GM12878 (cell line): ENCODE measurements at regions not wholly inside any gene's neighbourhood (a gene's known extent, or its start where the extent isn't known, plus 50 kb on each side); places are given as distances from the start of the nearest gene placed in this dataset.

ENCODE experiments used
- ATAC-seq: fragments of 200-7000 bp; cut with Tn5 transposase; 3 replicates; pipeline ENCODE4 v1.9.1; 2020; ENCODE audit warnings: mild to moderate bottlenecking, moderate library complexity
- BruUV-seq: library from RNA; stranded (reverse); fragments of 400-500 nt; replicated peaks from 2 replicates; lab custom pipeline; 2021; lab: Mats Ljungman, UMichigan
- CTCF ChIA-PET: fragments of 300-600 bp; sonication (Branson Sonifier 250); formaldehyde crosslinking; extraction: SDS; loops from one replicate; lab custom pipeline; 2021; ENCODE audit warnings: inconsistent platforms; lab: Yijun Ruan, JAX
- POLR2A ChIA-PET: fragments of 350-600 bp; formaldehyde crosslinking; extraction: SDS; loops from one replicate; lab custom pipeline; 2021; ENCODE audit warnings: inconsistent platforms; lab: Charles Lee
- RAD21 ChIA-PET: fragments of 300-600 bp; sonication (Branson Sonifier 250); formaldehyde crosslinking; loops from one replicate; lab custom pipeline; 2023; ENCODE audit warnings: antibody characterized with exemption; ENCODE audit not compliant: unreplicated experiment; lab: Charles Lee
- SMC1A ChIA-PET: fragments of 300-600 bp; sonication (Branson Sonifier 250); formaldehyde crosslinking; loops from one replicate; lab custom pipeline; 2023; ENCODE audit not compliant: unreplicated experiment, uncharacterized antibody; lab: Charles Lee
- DNase-seq: peaks from one replicate; pipeline ENCODE4 v3.0.0-alpha.2; 2011; ENCODE audit warnings: low read depth, low spot score
- FAIRE-seq: peaks from 3 replicates; lab custom pipeline; 2011; peaks lifted over from hg19 to GRCh38; lab: Jason Lieb, UNC
- H2AFZ ChIP-seq: 2 replicates; pipeline ENCODE4 v1.6.0; 2011; ENCODE audit warnings: low read depth, low read length, control low read depth; ENCODE audit not compliant: control insufficient read depth
- H3K27ac ChIP-seq: 2 replicates; pipeline ENCODE4 v1.5.1; 2011; ENCODE audit warnings: control low read depth; ENCODE audit not compliant: control insufficient read depth, insufficient read depth
- H3K27me3 ChIP-seq, 2 experiments: replicated peaks in 1 of 2; 2 replicates each; pipeline versions ENCODE4 v1.6.0 to v1.6.1; 2011; ENCODE audit warnings: low read length in 1 of 2; ENCODE audit not compliant: control insufficient read depth in 2 of 2, insufficient read depth in 2 of 2
- H3K36me3 ChIP-seq, 2 experiments: 2 replicates each; pipeline ENCODE4 v1.5.1; 2011; ENCODE audit warnings: low read length in 1 of 2; ENCODE audit not compliant: control insufficient read depth in 2 of 2, insufficient read depth in 2 of 2
- H3K4me1 ChIP-seq: 2 replicates; pipeline ENCODE4 v1.6.1; 2011; ENCODE audit warnings: mild to moderate bottlenecking, low read length, moderate library complexity, mixed read lengths; ENCODE audit not compliant: control insufficient read depth, insufficient read depth
- H3K4me2 ChIP-seq: 2 replicates; pipeline ENCODE4 v1.6.0; 2011; ENCODE audit warnings: control low read depth; ENCODE audit not compliant: control insufficient read depth, insufficient read depth
- H3K4me3 ChIP-seq: fragments of 200-600 bp; sonication (generic); 2 replicates; pipeline ENCODE4 v1.5.1; 2016
- H3K79me2 ChIP-seq: 2 replicates; pipeline ENCODE4 v1.6.0; 2011; ENCODE audit warnings: low read length; ENCODE audit not compliant: control insufficient read depth, insufficient read depth
- H3K9ac ChIP-seq: 2 replicates; pipeline ENCODE4 v1.8.0; 2011; ENCODE audit warnings: low read length, control low read depth, mixed read lengths; ENCODE audit not compliant: control insufficient read depth, insufficient read depth
- H3K9me3 ChIP-seq: replicated peaks from 3 replicates; pipeline ENCODE4 v1.5.1; 2011; ENCODE audit warnings: mild to moderate bottlenecking, low read length; ENCODE audit not compliant: control insufficient read depth, insufficient read depth
- H4K20me1 ChIP-seq: 2 replicates; pipeline ENCODE4 v1.6.0; 2011; ENCODE audit not compliant: control insufficient read depth, insufficient read depth
- ATF7 ChIP-seq: fragments of 450-650 bp; IDR thresholded peaks from 2 replicates; pipeline ENCODE4 v1.6.1; 2016; ENCODE audit warnings: low read depth, mild to moderate bottlenecking
- CBFB ChIP-seq: IDR thresholded peaks from 2 replicates; pipeline ENCODE4 v1.6.1; 2016; ENCODE audit warnings: antibody characterized with exemption, low read depth
- CHD1 ChIP-seq: IDR thresholded peaks from 2 replicates; pipeline ENCODE4 v1.6.1; 2012; ENCODE audit warnings: low read depth, low read length, improper control_type of control experiment
- ETV6 ChIP-seq, 2 experiments: fragments of 450-650 bp in 1 of 2; IDR thresholded peaks in 1 of 2; conservative IDR thresholded peaks in 1 of 2; 2 replicates each; pipeline ENCODE4 v1.6.1; 2014; ENCODE audit warnings: antibody characterized with exemption in 1 of 2, borderline replicate concordance in 1 of 2, low read depth in 1 of 2, mild to moderate bottlenecking in 1 of 2, moderate library complexity in 1 of 2
- GATAD2B ChIP-seq: fragments of 450-650 bp; conservative IDR thresholded peaks from 2 replicates; pipeline ENCODE4 v1.6.1; 2017; ENCODE audit warnings: low read depth, mild to moderate bottlenecking, moderate library complexity
- HCFC1 ChIP-seq: fragments of 150-350 bp; IDR thresholded peaks from 2 replicates; pipeline ENCODE4 v1.6.1; 2014; ENCODE audit warnings: low read length
- SPI1 ChIP-seq: IDR thresholded peaks from 2 replicates; pipeline ENCODE4 v1.6.1; 2011; ENCODE audit warnings: low read depth, mild to moderate bottlenecking, low read length, moderate library complexity, borderline replicate concordance; ENCODE audit not compliant: insufficient read depth
- WRNIP1 ChIP-seq: IDR thresholded peaks from 2 replicates; pipeline ENCODE4 v1.6.1; 2011; ENCODE audit warnings: low read depth, low read length, improper control_type of control experiment, borderline replicate concordance
- ZNF207 ChIP-seq: fragments of 450-650 bp; IDR thresholded peaks from 2 replicates; pipeline ENCODE4 v1.6.1; 2014; ENCODE audit warnings: antibody characterized with exemption, mild to moderate bottlenecking, borderline replicate concordance
- WGBS: methylation state at CpG from one replicate; pipeline ENCODE4 v1.1.6; 2016; ENCODE audit warnings: low lambda C conversion rate; ENCODE audit not compliant: insufficient replicate concordance, insufficient coverage; ENCODE audit errors: missing lambda C conversion rate; 5-methylcytosine and 5-hydroxymethylcytosine counted together
- in situ Hi-C: fragments of 300-500 bp; cut with MboI; formaldehyde crosslinking; loops from 9 replicates; pipeline ENCODE4 v1.14.3; 2018; ENCODE audit warnings: mixed read lengths
- intact Hi-C: fragments of 100-400 bp; cut with micrococcal nuclease; formaldehyde crosslinking; loops from one replicate; pipeline ENCODE4 v1.14.2; 2022; ENCODE audit not compliant: unreplicated experiment
- TF ChIP-seq, protein P1 (sequence below): IDR thresholded peaks from 2 replicates; pipeline ENCODE4 v1.6.1; 2012; ENCODE audit warnings: low read depth, low read length, improper control_type of control experiment
- TF ChIP-seq, protein P2 (sequence below): IDR thresholded peaks from 2 replicates; pipeline ENCODE4 v1.6.1; 2012; ENCODE audit warnings: low read length, inconsistent platforms
- TF ChIP-seq, protein P3 (sequence below): fragments of 450-650 bp; conservative IDR thresholded peaks from 2 replicates; pipeline ENCODE4 v1.6.1; 2017; ENCODE audit warnings: mild to moderate bottlenecking, moderate library complexity
- TF ChIP-seq, protein P4 (sequence below): fragments of 450-650 bp; IDR thresholded peaks from 2 replicates; pipeline ENCODE4 v1.6.1; 2014; ENCODE audit warnings: mild to moderate bottlenecking

DNA sequence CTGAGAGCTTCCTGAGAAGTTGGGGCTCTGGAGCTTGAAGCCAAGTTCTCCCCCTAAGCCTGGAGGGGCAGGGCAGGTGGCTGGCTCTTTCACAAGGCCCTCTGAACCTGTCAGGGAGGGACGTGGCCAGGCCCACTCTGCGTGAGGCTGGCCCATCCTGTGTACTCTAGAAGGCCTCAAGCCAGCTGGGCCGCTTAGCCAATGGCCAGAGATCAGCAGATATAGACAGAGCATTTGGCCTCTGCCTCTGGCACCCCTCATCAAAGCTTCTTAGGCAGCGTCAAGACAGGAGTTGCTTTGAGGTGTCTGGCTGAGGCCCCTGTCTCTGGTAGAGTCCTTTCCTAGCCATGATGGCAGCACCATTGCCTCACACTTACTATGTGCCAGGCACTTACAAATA is 105.6 kb downstream of the FGF18 start:
- ChIA-PET SMC1A (no interaction called here), POLR2A (no interaction called here), RAD21 (no interaction called here), CTCF (no interaction called here)
- H3K4me2 ChIP-seq: no peak overlapping the region
- WGBS: 10% methylated on average over 4 of the region's 4 CpGs
- H3K9ac ChIP-seq: no peak overlapping the region
- in situ Hi-C loops: no loop called here
- no peak overlapping the region for H3K4me3 ChIP-seq
- H3K79me2 ChIP-seq: no peaks in the 10 kb centered on the region
- no peak for FAIRE-seq
- no TSS peak for BruUV-seq
- H3K36me3 ChIP-seq: no peaks in the 10 kb centered on the region
- ATAC-seq: no peak
- no peaks in the 10 kb centered on the region for H4K20me1 ChIP-seq
- H2AFZ ChIP-seq: no peak overlapping the region
- no peaks in the 10 kb centered on the region for H3K4me1 ChIP-seq
- H3K9me3 ChIP-seq: no peaks in the 10 kb centered on the region
- H3K27me3 ChIP-seq: peaks cover 0 to 5% of the 10 kb centered on the region in 2 experiments; a peak in 2 of 4 replicates
- TF ChIP-seq ZNF207 (no peak), HCFC1 (no peak), GATAD2B (no peak), CBFB (no peak)
- TF ChIP-seq, protein P1, sequence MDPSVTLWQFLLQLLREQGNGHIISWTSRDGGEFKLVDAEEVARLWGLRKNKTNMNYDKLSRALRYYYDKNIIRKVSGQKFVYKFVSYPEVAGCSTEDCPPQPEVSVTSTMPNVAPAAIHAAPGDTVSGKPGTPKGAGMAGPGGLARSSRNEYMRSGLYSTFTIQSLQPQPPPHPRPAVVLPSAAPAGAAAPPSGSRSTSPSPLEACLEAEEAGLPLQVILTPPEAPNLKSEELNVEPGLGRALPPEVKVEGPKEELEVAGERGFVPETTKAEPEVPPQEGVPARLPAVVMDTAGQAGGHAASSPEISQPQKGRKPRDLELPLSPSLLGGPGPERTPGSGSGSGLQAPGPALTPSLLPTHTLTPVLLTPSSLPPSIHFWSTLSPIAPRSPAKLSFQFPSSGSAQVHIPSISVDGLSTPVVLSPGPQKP: no peak
- H3K27ac ChIP-seq: no peak overlapping the region
- intact Hi-C loops: no loop called here
- DNase-seq: no peak

DNA sequence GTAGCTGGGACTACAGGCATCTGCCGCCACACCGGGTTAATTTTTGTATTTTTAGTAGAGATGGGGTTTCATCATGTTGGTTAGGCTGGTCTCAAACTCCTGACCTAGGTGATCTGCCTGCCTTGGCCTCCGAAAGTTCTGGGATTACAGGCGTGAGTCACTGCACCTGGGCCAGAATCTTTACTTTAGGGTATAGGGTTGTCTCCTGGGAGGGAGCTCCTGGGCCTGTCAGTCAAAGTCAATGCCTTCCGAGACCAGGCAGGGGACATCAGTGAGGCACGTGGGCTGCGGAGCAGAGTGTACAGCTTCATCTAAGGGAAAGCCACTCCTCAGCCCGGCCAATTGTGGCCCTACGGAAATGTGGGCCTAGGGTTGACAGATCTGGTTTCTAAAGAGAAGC is 108.6 kb downstream of the FGF18 start:
- no peaks in the 10 kb centered on the region for H3K36me3 ChIP-seq
- H3K9me3 ChIP-seq: no peaks in the 10 kb centered on the region
- H4K20me1 ChIP-seq: no peaks in the 10 kb centered on the region
- WGBS: 50% methylated on average over 9 of the region's 9 CpGs
- H3K9ac ChIP-seq: no peak overlapping the region
- no TSS peak for BruUV-seq
- H3K27ac ChIP-seq: no peak overlapping the region
- ChIA-PET POLR2A (no interaction called here), SMC1A (interaction anchor here (0.7 kb wide), 1 partner anchor 1116 kb away, joined by 3 read pairs; no protein-coding TSS in a partner anchor), CTCF (no interaction called here), RAD21 (no interaction called here)
- FAIRE-seq: no peak
- H3K27me3 ChIP-seq: peaks cover 0 to 4% of the 10 kb centered on the region in 2 experiments; a peak in 2 of 4 replicates
- H3K4me2 ChIP-seq: no peak overlapping the region
- in situ Hi-C loops (no loop called here), intact Hi-C loops (no loop called here)
- no peak overlapping the region for H3K4me3 ChIP-seq
- no peak for DNase-seq
- H3K4me1 ChIP-seq: no peaks in the 10 kb centered on the region
- no peak overlapping the region for H2AFZ ChIP-seq
- H3K79me2 ChIP-seq: no peaks in the 10 kb centered on the region
- ATAC-seq: no peak
- TF ChIP-seq WRNIP1: no peak
- TF ChIP-seq CHD1: no peak
- TF ChIP-seq SPI1: no peak
- TF ChIP-seq ATF7: no peak
- TF ChIP-seq, protein P2, sequence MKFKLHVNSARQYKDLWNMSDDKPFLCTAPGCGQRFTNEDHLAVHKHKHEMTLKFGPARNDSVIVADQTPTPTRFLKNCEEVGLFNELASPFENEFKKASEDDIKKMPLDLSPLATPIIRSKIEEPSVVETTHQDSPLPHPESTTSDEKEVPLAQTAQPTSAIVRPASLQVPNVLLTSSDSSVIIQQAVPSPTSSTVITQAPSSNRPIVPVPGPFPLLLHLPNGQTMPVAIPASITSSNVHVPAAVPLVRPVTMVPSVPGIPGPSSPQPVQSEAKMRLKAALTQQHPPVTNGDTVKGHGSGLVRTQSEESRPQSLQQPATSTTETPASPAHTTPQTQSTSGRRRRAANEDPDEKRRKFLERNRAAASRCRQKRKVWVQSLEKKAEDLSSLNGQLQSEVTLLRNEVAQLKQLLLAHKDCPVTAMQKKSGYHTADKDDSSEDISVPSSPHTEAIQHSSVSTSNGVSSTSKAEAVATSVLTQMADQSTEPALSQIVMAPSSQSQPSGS: no peak
- no peak for TF ChIP-seq ETV6 (conservative IDR thresholded peaks at IDR 0.05 in 1 of 2, IDR thresholded peaks at IDR 0.05 in 1 of 2; ENCODE audit: borderline replicate concordance in 1 of 2, low read depth in 1 of 2)
- TF ChIP-seq, protein P3, sequence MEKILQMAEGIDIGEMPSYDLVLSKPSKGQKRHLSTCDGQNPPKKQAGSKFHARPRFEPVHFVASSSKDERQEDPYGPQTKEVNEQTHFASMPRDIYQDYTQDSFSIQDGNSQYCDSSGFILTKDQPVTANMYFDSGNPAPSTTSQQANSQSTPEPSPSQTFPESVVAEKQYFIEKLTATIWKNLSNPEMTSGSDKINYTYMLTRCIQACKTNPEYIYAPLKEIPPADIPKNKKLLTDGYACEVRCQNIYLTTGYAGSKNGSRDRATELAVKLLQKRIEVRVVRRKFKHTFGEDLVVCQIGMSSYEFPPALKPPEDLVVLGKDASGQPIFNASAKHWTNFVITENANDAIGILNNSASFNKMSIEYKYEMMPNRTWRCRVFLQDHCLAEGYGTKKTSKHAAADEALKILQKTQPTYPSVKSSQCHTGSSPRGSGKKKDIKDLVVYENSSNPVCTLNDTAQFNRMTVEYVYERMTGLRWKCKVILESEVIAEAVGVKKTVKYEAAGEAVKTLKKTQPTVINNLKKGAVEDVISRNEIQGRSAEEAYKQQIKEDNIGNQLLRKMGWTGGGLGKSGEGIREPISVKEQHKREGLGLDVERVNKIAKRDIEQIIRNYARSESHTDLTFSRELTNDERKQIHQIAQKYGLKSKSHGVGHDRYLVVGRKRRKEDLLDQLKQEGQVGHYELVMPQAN: no peak
- TF ChIP-seq, protein P4, sequence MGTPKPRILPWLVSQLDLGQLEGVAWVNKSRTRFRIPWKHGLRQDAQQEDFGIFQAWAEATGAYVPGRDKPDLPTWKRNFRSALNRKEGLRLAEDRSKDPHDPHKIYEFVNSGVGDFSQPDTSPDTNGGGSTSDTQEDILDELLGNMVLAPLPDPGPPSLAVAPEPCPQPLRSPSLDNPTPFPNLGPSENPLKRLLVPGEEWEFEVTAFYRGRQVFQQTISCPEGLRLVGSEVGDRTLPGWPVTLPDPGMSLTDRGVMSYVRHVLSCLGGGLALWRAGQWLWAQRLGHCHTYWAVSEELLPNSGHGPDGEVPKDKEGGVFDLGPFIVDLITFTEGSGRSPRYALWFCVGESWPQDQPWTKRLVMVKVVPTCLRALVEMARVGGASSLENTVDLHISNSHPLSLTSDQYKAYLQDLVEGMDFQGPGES: no peak
